ENCODE measurements at regions not wholly inside any gene's neighbourhood (a gene's known extent, or its start where the extent isn't known, plus 50 kb on each side); places are given as distances from the start of the nearest gene placed in this dataset.

- TF ChIP-seq CTCF (IDR thresholded peaks at IDR 0.05; ENCODE audit: low read depth, low read length): no peak
- no peak for TF ChIP-seq EZH2phosphoT487 (IDR thresholded peaks at IDR 0.05; ENCODE audit: low read depth)
These were observed 78.5 kb upstream of the ZSWIM6 start for GRCh38 chr5:61253547-61253946.
